DND-41 (cell line): ENCODE measurements at regions not wholly inside any gene's neighbourhood (a gene's known extent, or its start where the extent isn't known, plus 50 kb on each side); places are given as distances from the start of the nearest gene placed in this dataset.

Experiments used
- ATAC-seq: fragments of 200-7000 bp; cut with Tn5 transposase; 3 replicates; pipeline ENCODE4 v1.9.1; 2021; ENCODE audit warnings: low read depth; ENCODE audit not compliant: insufficient read depth
- DNase-seq: peaks from one replicate; pipeline ENCODE4 v3.0.0-alpha.2; 2020
- H2AFZ ChIP-seq: 2 replicates; pipeline ENCODE4 v1.6.0; 2012; ENCODE audit warnings: low read depth, low read length
- H3K27ac ChIP-seq: 2 replicates; pipeline ENCODE4 v1.5.1; 2012; ENCODE audit warnings: low read length, inconsistent platforms
- H3K27me3 ChIP-seq: fragments of 200-600 bp; sonication (generic); 2 replicates; pipeline ENCODE4 v1.6.0; 2012; ENCODE audit warnings: low read length, mild to moderate bottlenecking, inconsistent platforms; ENCODE audit not compliant: insufficient read depth, poor library complexity
- H3K36me3 ChIP-seq: 2 replicates; pipeline ENCODE4 v1.5.1; 2012; ENCODE audit warnings: low read length, inconsistent platforms; ENCODE audit not compliant: insufficient read depth
- H3K4me1 ChIP-seq: 2 replicates; pipeline ENCODE4 v1.5.1; 2012; ENCODE audit warnings: mild to moderate bottlenecking, low read length; ENCODE audit not compliant: insufficient read depth
- H3K4me2 ChIP-seq: 2 replicates; pipeline ENCODE4 v1.6.0; 2012; ENCODE audit warnings: mild to moderate bottlenecking, moderate library complexity, low read length, inconsistent platforms; ENCODE audit not compliant: insufficient read depth
- H3K4me3 ChIP-seq, 2 experiments: fragments of 200-600 bp in 1 of 2; shearing (Covaris generic) in 1 of 2; 2 replicates each; pipeline ENCODE4 v1.5.1; 2012 to 2016; ENCODE audit warnings: inconsistent platforms in 2 of 2, low read length in 2 of 2, mild to moderate bottlenecking in 2 of 2, low read depth in 1 of 2, moderate library complexity in 1 of 2
- H3K79me2 ChIP-seq: 2 replicates; pipeline ENCODE4 v1.6.0; 2012; ENCODE audit warnings: low read length, inconsistent platforms; ENCODE audit not compliant: insufficient read depth
- H3K9ac ChIP-seq: 2 replicates; pipeline ENCODE4 v1.6.0; 2012; ENCODE audit warnings: low read depth, mild to moderate bottlenecking, inconsistent platforms, low read length, moderate library complexity
- H3K9me3 ChIP-seq: 2 replicates; pipeline ENCODE4 v1.5.1; 2012; ENCODE audit warnings: low read length, moderate library complexity, mild to moderate bottlenecking, inconsistent platforms; ENCODE audit not compliant: insufficient read depth, severe bottlenecking
- H4K20me1 ChIP-seq: 2 replicates; pipeline ENCODE4 v1.6.0; 2012; ENCODE audit warnings: low read length; ENCODE audit not compliant: insufficient read depth
- EZH2 ChIP-seq: IDR thresholded peaks from 3 replicates; pipeline ENCODE4 v1.6.1; 2012; ENCODE audit warnings: borderline replicate concordance, low read depth, mild to moderate bottlenecking, moderate library complexity, low read length, inconsistent platforms; ENCODE audit not compliant: severe bottlenecking
- TF ChIP-seq, protein P1 (sequence below): IDR thresholded peaks from 2 replicates; pipeline ENCODE4 v1.5.1; 2012; ENCODE audit warnings: borderline replicate concordance, low read length, moderate library complexity, mild to moderate bottlenecking; ENCODE audit not compliant: poor library complexity, severe bottlenecking; ENCODE audit errors: extremely low read depth

DNA sequence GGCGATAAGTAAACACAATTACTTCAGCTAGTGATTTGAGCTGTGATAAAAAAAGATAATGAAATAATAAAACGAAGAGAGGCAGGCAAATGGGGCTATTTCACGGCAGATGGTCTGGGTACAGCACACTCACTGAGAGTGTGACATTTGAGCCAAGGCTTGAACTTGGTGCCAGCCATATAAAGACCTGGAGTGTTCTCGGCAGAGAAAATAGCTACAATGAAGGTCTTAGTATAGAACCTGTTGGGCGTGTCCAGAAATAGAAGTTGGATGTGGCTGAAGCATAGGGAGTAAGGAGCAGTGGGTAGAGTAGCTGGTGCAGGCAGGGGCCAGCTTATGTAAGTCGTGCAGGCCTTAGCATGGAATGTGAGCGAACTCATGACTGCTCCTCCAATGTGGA is 660.3 kb upstream of the WWC1 start:
- no peak for ATAC-seq
- DNase-seq = no peak
- H3K9ac ChIP-seq = no peak overlapping the region
- H4K20me1 ChIP-seq = no peaks in the 10 kb centered on the region
- no peak overlapping the region for H3K4me3 ChIP-seq
- H3K79me2 ChIP-seq = no peaks in the 10 kb centered on the region
- H3K27ac ChIP-seq = no peak overlapping the region
- H3K36me3 ChIP-seq = no peaks in the 10 kb centered on the region
- H3K4me2 ChIP-seq = no peak overlapping the region
- H2AFZ ChIP-seq = no peak overlapping the region
- no peaks in the 10 kb centered on the region for H3K9me3 ChIP-seq
- H3K27me3 ChIP-seq = no peaks in the 10 kb centered on the region
- TF ChIP-seq, protein P1, sequence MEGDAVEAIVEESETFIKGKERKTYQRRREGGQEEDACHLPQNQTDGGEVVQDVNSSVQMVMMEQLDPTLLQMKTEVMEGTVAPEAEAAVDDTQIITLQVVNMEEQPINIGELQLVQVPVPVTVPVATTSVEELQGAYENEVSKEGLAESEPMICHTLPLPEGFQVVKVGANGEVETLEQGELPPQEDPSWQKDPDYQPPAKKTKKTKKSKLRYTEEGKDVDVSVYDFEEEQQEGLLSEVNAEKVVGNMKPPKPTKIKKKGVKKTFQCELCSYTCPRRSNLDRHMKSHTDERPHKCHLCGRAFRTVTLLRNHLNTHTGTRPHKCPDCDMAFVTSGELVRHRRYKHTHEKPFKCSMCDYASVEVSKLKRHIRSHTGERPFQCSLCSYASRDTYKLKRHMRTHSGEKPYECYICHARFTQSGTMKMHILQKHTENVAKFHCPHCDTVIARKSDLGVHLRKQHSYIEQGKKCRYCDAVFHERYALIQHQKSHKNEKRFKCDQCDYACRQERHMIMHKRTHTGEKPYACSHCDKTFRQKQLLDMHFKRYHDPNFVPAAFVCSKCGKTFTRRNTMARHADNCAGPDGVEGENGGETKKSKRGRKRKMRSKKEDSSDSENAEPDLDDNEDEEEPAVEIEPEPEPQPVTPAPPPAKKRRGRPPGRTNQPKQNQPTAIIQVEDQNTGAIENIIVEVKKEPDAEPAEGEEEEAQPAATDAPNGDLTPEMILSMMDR = no peak
- no peak for TF ChIP-seq EZH2
- no peaks in the 10 kb centered on the region for H3K4me1 ChIP-seq

DNA sequence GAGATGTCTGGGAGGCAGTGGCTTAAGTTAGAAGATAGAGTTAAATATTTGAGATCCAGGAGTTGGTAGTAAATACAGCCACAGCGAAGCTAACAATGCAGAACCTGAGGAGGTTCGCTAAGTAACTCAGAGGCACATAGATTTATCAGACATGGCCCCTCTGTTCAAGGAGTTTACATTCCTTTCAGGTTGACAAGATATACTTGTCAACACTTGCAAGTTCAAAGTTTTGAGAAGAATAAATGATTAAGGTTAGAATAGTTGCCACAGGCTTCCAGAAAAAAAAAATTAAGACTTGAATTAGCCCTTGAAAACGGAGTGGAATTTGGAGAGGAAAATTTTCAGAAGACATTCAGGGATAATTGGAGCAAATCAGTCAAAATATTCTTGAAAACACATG is 658.3 kb upstream of the WWC1 start:
- Histone ChIP-seq H2AFZ (no peak overlapping the region), H3K36me3 (no peaks in the 10 kb centered on the region), H3K4me1 (no peaks in the 10 kb centered on the region), H4K20me1 (no peaks in the 10 kb centered on the region), H3K4me3 (no peak overlapping the region), H3K4me2 (no peak overlapping the region), H3K9ac (no peak overlapping the region), H3K27ac (no peak overlapping the region), H3K9me3 (no peaks in the 10 kb centered on the region), H3K79me2 (no peaks in the 10 kb centered on the region), H3K27me3 (no peaks in the 10 kb centered on the region)
- ATAC-seq = no peak
- no peak for DNase-seq
- TF ChIP-seq EZH2 = no peak
- TF ChIP-seq, protein P1 = no peak

DNA sequence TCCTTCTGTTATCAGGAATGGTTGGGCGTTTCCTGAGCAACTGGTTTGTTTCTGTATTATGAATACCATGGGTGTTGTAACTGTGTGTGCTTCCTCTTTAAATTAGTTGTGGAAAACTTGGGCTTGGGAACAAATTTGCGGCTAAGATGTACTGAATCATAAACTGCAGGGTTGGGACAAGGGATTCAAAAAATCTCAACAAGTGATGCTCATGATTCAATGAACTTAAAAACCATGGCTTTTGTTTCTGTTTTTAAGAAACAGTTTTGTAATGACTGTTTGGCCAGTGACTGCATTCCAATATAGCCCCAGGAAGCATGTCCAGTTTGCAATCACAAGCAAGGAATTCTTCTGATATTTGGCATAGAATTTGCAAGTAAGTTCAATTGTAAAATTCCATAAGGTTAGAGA is 657.5 kb upstream of the WWC1 start:
- Histone ChIP-seq H3K4me3 (no peak overlapping the region), H3K4me2 (no peak overlapping the region), H3K9me3 (no peaks in the 10 kb centered on the region), H3K79me2 (no peaks in the 10 kb centered on the region), H3K27me3 (no peaks in the 10 kb centered on the region), H3K36me3 (no peaks in the 10 kb centered on the region), H2AFZ (no peak overlapping the region), H3K9ac (no peak overlapping the region), H4K20me1 (no peaks in the 10 kb centered on the region), H3K4me1 (no peaks in the 10 kb centered on the region), H3K27ac (no peak overlapping the region)
- TF ChIP-seq, protein P1 = no peak
- TF ChIP-seq EZH2 = no peak
- ATAC-seq (no peak), DNase-seq (no peak)

DNA sequence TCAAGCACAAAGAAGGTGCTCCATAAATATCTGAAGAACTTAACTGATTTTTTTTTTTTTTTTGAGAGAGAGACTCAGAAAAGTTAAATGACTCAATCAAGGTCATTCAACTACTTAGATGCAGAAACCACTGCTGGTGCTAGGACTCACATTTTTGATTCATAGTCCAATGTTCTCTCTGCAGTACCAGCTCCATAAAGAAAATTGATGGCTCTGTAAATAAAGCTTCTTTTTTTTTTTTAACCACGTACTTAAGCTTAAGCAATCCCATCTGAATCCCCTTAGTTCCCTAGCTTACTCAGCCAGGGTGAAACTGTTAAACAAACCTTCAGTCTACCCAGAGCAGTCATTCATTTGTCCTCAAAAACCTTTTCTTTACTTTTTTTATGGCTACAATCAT is 657.0 kb upstream of the WWC1 start:
- Histone ChIP-seq H4K20me1 (no peaks in the 10 kb centered on the region), H3K79me2 (no peaks in the 10 kb centered on the region), H3K9me3 (no peaks in the 10 kb centered on the region), H3K27me3 (no peaks in the 10 kb centered on the region), H3K4me1 (no peaks in the 10 kb centered on the region), H3K9ac (no peak overlapping the region), H3K27ac (no peak overlapping the region), H3K4me2 (no peak overlapping the region), H3K4me3 (no peak overlapping the region), H2AFZ (no peak overlapping the region), H3K36me3 (no peaks in the 10 kb centered on the region)
- DNase-seq (no peak), ATAC-seq (no peak)
- TF ChIP-seq, protein P1 = no peak
- no peak for TF ChIP-seq EZH2
